ENCODE measurements at regions not wholly inside any gene's neighbourhood (a gene's known extent, or its start where the extent isn't known, plus 50 kb on each side); places are given as distances from the start of the nearest gene placed in this dataset.

DNA sequence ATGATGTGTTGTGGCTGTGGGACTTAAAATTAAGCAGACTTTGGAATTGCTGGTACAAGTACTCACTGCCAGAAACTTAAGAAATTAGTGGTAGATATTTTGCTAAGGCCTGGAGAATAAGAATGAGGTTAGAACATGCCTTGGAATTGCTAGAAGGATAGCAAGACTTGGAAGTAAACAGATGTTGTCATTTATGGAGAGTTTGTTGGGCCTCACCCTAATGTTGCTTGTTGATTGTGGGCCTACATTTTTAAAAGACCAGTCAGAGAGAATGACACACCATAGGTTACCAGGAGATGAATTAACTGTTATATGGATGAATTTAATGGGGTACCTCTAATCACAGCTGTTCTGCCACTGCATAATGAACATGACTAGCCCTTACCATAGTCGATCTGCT is 120.1 kb upstream of the GAS1 start:
- no CpG with 5 or more reads among the region's 1 CpG for WGBS (ENCODE audit: insufficient coverage, insufficient read length)
- no peaks in the 10 kb centered on the region; the same call in 1 of the 2 replicates for H3K9me3 ChIP-seq (ENCODE audit: control insufficient read depth, insufficient read depth, low read length)
- DNase-seq (ENCODE audit: low read depth, low spot score): no peak
- H3K4me3 ChIP-seq (ENCODE audit: low read length): no peak overlapping the region
- no peaks in the 10 kb centered on the region for H3K27me3 ChIP-seq (ENCODE audit: control insufficient read depth, insufficient read depth, low read length)
- H3K27ac ChIP-seq (ENCODE audit: low read length): no peak overlapping the region
- H3K36me3 ChIP-seq (ENCODE audit: control insufficient read depth, insufficient read depth, low read length): no peaks in the 10 kb centered on the region
- H3K4me1 ChIP-seq (ENCODE audit: control insufficient read depth, insufficient read depth, low read length): no peaks in the 10 kb centered on the region

DNA sequence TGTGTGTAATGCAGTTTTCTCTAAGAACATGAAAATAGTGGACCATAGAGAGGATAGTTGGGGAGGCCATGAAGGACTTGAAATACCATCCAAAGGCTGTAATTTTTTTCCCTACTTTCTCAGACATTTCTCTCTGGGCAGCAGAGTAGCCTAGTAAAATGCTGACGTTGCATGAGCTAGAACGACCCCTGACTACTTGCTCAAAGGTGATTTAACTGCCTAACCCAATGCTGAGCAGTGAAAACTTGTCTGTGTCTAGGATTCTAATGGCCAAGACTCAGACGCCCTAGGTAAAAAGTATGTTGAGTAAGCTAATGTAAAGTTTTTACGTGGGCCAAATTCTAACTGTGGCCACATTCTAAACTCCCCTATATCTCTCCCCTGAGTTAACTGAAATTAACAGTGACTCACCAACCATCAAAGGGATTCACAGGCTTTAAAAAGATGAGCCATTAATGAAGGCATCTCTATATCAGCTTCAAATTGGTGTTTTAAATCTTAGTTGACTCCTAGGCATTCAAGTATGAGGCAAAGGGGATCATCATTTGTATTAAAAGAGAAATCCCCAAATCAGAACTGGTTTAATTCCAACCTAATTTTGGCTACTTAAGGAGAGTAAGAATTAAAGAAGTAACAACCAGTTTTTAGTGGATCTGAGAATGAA is 121.0 kb upstream of the GAS1 start:
- Histone ChIP-seq H3K4me1 (ENCODE audit: control insufficient read depth, insufficient read depth, low read length) (no peaks in the 10 kb centered on the region), H3K27me3 (ENCODE audit: control insufficient read depth, insufficient read depth, low read length) (no peaks in the 10 kb centered on the region), H3K9me3 (ENCODE audit: control insufficient read depth, insufficient read depth, low read length) (no peaks in the 10 kb centered on the region; the same call in 1 of the 2 replicates), H3K27ac (ENCODE audit: low read length) (no peak overlapping the region), H3K36me3 (ENCODE audit: control insufficient read depth, insufficient read depth, low read length) (no peaks in the 10 kb centered on the region), H3K4me3 (ENCODE audit: low read length) (no peak overlapping the region)
- WGBS (ENCODE audit: insufficient coverage, insufficient read length): no CpG with 5 or more reads among the region's 4 CpGs
- no peak for DNase-seq (ENCODE audit: low read depth, low spot score)

DNA sequence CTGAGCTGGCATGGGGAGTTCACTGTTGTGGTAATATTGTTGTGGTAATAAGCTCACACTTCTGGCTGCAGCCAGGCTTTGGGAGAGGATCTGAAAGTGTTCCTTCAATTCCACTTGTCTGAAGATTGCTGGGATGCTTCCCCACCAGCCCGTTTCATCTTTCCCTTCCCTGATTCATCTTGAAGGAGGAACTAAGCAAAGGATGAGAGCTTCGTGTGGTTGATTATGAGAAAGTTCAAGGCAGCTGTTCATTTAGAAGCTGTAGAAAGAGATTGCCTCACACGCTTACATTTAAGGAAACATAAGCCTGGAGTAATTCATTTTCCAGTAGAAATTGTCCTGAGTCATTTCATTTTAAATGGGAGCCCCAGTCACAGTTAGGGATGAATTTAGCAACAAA is 122.4 kb upstream of the GAS1 start:
- no CpG with 5 or more reads among the region's 3 CpGs for WGBS (ENCODE audit: insufficient coverage, insufficient read length)
- Histone ChIP-seq H3K4me3 (ENCODE audit: low read length) (no peak overlapping the region), H3K4me1 (ENCODE audit: control insufficient read depth, insufficient read depth, low read length) (no peaks in the 10 kb centered on the region), H3K9me3 (ENCODE audit: control insufficient read depth, insufficient read depth, low read length) (no peaks in the 10 kb centered on the region), H3K27me3 (ENCODE audit: control insufficient read depth, insufficient read depth, low read length) (no peaks in the 10 kb centered on the region), H3K36me3 (ENCODE audit: control insufficient read depth, insufficient read depth, low read length) (no peaks in the 10 kb centered on the region), H3K27ac (ENCODE audit: low read length) (no peak overlapping the region)
- no peak for DNase-seq (ENCODE audit: low read depth, low spot score)

DNA sequence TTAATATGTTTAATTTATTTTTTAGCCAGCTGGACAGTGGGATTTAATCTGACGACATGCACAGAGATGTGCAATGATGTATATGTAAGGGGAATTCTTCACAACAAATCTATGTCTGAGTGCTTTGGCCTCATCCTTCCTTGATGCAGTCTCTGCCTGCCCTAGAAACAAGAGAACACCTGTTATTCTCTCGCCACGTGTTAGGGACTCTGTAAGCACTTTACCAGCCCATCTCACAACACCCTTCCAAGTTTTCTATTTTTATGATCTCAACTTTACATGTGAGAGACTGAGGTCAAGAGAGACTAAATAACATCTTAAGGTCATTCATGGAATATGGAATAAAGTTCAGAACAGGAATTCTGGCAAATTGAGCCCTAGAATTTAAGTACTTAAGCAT is 123.0 kb upstream of the GAS1 start:
- no peak for DNase-seq (ENCODE audit: low read depth, low spot score)

DNA sequence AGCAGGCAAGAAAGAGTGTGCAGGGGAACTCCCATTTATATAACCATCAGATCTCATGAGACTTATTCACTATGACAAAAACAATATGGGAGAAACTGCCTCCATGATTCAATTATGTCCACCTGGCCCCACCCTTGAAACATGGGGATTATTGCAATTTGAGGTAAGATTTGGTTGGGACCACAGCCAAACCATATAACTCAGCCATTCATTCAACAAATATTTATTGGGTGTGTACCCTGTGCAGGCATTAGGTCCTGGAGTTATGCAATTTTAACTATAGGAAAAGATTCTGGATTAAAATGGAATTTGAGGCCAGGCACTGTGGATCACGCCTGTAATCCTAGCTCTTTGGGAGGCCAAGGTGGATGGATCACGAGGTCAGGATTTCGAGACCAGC is 124.2 kb upstream of the GAS1 start:
- H3K27me3 ChIP-seq (ENCODE audit: control insufficient read depth, insufficient read depth, low read length): no peaks in the 10 kb centered on the region
- no peaks in the 10 kb centered on the region for H3K9me3 ChIP-seq (ENCODE audit: control insufficient read depth, insufficient read depth, low read length)
- H3K4me1 ChIP-seq (ENCODE audit: control insufficient read depth, insufficient read depth, low read length): no peaks in the 10 kb centered on the region
- no peaks in the 10 kb centered on the region for H3K36me3 ChIP-seq (ENCODE audit: control insufficient read depth, insufficient read depth, low read length)
- H3K4me3 ChIP-seq (ENCODE audit: low read length): no peak overlapping the region
- WGBS (ENCODE audit: insufficient coverage, insufficient read length): no CpG with 5 or more reads among the region's 3 CpGs
- H3K27ac ChIP-seq (ENCODE audit: low read length): no peak overlapping the region
- DNase-seq (ENCODE audit: low read depth, low spot score): no peak

More for the DNA sequence above, 123.0 kb upstream of the GAS1 start:
- H3K27ac ChIP-seq (ENCODE audit: low read length): no peak overlapping the region
- no peaks in the 10 kb centered on the region for H3K9me3 ChIP-seq (ENCODE audit: control insufficient read depth, insufficient read depth, low read length)
- no CpG with 5 or more reads among the region's 3 CpGs for WGBS (ENCODE audit: insufficient coverage, insufficient read length)
- no peaks in the 10 kb centered on the region for H3K27me3 ChIP-seq (ENCODE audit: control insufficient read depth, insufficient read depth, low read length)
- no peaks in the 10 kb centered on the region for H3K4me1 ChIP-seq (ENCODE audit: control insufficient read depth, insufficient read depth, low read length)
- H3K4me3 ChIP-seq (ENCODE audit: low read length): no peak overlapping the region
- no peaks in the 10 kb centered on the region for H3K36me3 ChIP-seq (ENCODE audit: control insufficient read depth, insufficient read depth, low read length)

DNA sequence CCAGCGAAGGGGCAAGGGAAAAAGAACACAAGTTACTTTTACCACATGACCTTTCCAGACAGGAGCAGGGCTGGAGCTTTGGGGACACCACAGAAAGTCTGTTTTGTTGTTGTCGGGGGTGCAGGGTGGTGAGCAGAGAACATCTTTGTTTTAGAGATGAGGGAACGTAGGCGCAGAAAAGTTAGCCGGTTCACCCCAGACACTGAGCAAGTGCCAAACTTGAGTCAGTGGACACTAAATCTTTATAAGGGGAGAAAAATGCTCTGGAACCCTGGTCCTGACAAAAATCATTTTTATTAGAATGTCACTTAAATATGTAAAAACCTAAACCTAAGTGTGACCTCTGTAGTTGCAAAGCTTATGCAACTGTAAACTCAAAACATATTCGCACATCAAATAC is 126.4 kb upstream of the GAS1 start:
- H3K36me3 ChIP-seq (ENCODE audit: control insufficient read depth, insufficient read depth, low read length): no peaks in the 10 kb centered on the region
- no peaks in the 10 kb centered on the region for H3K27me3 ChIP-seq (ENCODE audit: control insufficient read depth, insufficient read depth, low read length)
- no peak overlapping the region for H3K4me3 ChIP-seq (ENCODE audit: low read length)
- H3K4me1 ChIP-seq (ENCODE audit: control insufficient read depth, insufficient read depth, low read length): no peaks in the 10 kb centered on the region
- no peak overlapping the region for H3K27ac ChIP-seq (ENCODE audit: low read length)
- 100% methylated on average over 1 of the region's 6 CpGs for WGBS (ENCODE audit: insufficient coverage, insufficient read length)
- H3K9me3 ChIP-seq (ENCODE audit: control insufficient read depth, insufficient read depth, low read length): no peaks in the 10 kb centered on the region
- DNase-seq (ENCODE audit: low read depth, low spot score): no peak

DNA sequence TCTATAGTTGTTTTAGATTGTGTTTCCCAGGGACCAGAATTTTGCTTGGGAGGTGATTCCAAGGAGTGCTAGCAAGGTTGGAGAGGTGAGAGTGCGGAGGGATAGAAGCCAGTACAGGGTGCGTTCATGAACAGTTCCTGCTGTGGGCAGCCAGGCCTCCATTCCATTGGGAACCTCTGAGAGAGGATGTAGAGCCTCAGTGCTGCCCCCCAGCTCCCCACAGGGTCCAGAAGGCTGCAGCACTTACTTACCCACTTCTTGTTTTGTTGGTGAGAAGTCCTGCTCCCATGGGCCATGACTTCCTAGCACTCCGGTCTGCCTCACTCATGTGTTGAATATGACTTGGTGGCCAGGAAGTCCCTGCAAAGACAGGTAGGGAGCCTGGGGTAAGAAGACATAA is 128.2 kb upstream of the GAS1 start:
- H3K36me3 ChIP-seq (ENCODE audit: control insufficient read depth, insufficient read depth, low read length): no peaks in the 10 kb centered on the region
- no peaks in the 10 kb centered on the region for H3K9me3 ChIP-seq (ENCODE audit: control insufficient read depth, insufficient read depth, low read length)
- no peaks in the 10 kb centered on the region for H3K4me1 ChIP-seq (ENCODE audit: control insufficient read depth, insufficient read depth, low read length)
- H3K27ac ChIP-seq (ENCODE audit: low read length): no peak overlapping the region
- no CpG with 5 or more reads among the region's 3 CpGs for WGBS (ENCODE audit: insufficient coverage, insufficient read length)
- DNase-seq (ENCODE audit: low read depth, low spot score): peak; percentile 5
- H3K4me3 ChIP-seq (ENCODE audit: low read length): no peak overlapping the region
- H3K27me3 ChIP-seq (ENCODE audit: control insufficient read depth, insufficient read depth, low read length): no peaks in the 10 kb centered on the region

DNA sequence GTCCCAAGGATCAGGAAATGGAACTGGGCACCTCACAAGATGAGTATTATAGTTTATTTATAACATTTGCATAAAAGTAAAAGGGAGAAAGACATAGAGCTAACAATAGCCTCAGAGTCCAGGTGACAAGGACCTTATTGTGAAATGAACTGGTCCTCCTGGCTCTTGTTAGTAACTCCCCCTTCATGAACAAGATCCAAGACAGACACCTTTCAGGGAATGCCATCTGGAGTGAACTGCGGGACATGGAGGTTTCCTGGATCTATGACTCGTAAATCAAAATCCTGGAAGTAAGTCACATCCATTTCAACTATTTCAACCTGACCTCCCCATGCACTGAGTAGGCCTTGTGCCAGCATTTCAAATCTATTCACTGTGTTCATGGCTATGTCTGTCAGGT is 129.5 kb upstream of the GAS1 start:
- Histone ChIP-seq H3K27me3 (ENCODE audit: control insufficient read depth, insufficient read depth, low read length) (no peaks in the 10 kb centered on the region), H3K4me3 (ENCODE audit: low read length) (no peak overlapping the region), H3K9me3 (ENCODE audit: control insufficient read depth, insufficient read depth, low read length) (no peaks in the 10 kb centered on the region), H3K27ac (ENCODE audit: low read length) (no peak overlapping the region), H3K4me1 (ENCODE audit: control insufficient read depth, insufficient read depth, low read length) (no peaks in the 10 kb centered on the region), H3K36me3 (ENCODE audit: control insufficient read depth, insufficient read depth, low read length) (no peaks in the 10 kb centered on the region)
- DNase-seq (ENCODE audit: low read depth, low spot score): no peak
- no CpG with 5 or more reads among the region's 2 CpGs for WGBS (ENCODE audit: insufficient coverage, insufficient read length)

DNA sequence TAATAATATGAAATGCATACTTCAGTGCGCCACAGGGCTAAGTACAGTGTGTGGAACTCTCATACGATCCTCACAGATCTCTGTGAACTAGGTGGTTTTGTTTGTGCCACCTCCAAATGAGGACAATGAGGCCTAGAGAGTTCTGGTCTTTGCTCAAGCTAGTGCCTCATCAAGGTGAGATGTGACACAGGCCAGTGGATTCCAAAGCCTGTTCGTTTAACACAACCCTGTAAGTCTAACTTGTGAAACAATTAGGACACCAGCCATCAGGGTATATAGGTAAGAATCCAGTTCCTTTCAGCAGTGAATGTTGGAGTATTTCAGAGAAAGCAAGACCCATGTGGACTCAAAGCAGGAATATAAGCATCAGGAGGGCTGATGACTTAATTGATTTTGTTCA is 130.7 kb upstream of the GAS1 start:
- no CpG with 5 or more reads among the region's 3 CpGs for WGBS (ENCODE audit: insufficient coverage, insufficient read length)
- Histone ChIP-seq H3K4me1 (ENCODE audit: control insufficient read depth, insufficient read depth, low read length) (no peaks in the 10 kb centered on the region), H3K27ac (ENCODE audit: low read length) (no peak overlapping the region), H3K9me3 (ENCODE audit: control insufficient read depth, insufficient read depth, low read length) (no peaks in the 10 kb centered on the region), H3K27me3 (ENCODE audit: control insufficient read depth, insufficient read depth, low read length) (no peaks in the 10 kb centered on the region), H3K4me3 (ENCODE audit: low read length) (no peak overlapping the region), H3K36me3 (ENCODE audit: control insufficient read depth, insufficient read depth, low read length) (no peaks in the 10 kb centered on the region)
- no peak for DNase-seq (ENCODE audit: low read depth, low spot score)

DNA sequence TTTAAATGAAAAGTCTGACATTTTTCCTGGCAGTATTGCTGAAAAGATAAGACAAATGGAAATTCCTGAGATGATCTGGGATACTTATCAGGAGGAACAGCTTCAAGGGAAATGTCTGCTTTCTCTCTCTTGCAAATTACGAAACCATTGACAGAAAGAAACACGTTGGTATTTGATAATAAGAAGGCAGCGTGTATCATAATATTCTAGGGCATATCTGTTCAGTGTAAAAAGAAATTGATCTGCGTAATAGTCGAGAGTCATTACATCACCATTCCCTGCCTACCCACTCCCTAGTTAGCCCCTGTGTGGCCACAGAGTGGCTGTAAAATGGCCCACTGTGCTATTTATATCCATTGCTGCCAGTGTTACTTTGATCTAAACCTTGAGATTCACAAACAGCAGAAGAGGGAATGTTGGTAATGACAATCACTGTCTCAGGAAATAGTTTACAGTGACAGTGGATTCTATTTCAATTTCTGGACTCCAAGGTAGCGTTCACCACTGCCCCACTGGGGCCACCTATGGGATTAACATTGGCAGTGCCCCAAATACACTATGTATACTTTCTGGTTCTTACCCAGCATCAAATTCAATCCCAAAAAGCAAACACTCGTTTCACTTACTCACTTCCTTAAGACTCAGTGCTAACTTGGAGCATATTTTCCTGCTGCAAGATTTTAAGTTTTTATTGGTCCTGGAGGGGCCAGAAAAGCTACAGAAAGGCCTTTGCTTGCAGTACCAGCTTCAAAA is 133.4 kb upstream of the GAS1 start:
- H3K27me3 ChIP-seq (ENCODE audit: control insufficient read depth, insufficient read depth, low read length): no peaks in the 10 kb centered on the region
- no peaks in the 10 kb centered on the region for H3K36me3 ChIP-seq (ENCODE audit: control insufficient read depth, insufficient read depth, low read length)
- no peak for DNase-seq (ENCODE audit: low read depth, low spot score)
- no peaks in the 10 kb centered on the region for H3K4me1 ChIP-seq (ENCODE audit: control insufficient read depth, insufficient read depth, low read length)
- WGBS (ENCODE audit: insufficient coverage, insufficient read length): no CpG with 5 or more reads among the region's 7 CpGs
- H3K27ac ChIP-seq (ENCODE audit: low read length): no peak overlapping the region
- H3K9me3 ChIP-seq (ENCODE audit: control insufficient read depth, insufficient read depth, low read length): no peaks in the 10 kb centered on the region
- no peak overlapping the region for H3K4me3 ChIP-seq (ENCODE audit: low read length)

DNA sequence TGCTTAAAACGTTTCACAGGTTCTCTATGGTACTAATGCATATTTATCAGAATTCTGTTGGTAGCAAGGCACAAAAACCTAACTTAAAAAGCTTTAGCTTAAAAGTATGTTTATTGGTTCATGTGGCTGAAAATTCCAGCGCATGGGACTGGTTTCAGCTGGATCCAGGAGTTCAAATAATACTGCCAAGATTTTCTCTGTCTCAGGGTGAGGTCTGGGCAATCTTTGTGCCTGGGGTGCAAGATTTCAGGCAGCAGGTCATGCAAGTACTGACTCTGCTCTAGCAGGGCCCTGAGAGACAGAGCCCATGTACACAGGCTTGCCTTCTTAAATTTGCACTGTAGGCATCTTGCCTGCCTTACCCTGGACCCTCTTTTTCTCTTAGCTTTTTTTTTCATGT is 134.2 kb upstream of the GAS1 start:
- Histone ChIP-seq H3K9me3 (ENCODE audit: control insufficient read depth, insufficient read depth, low read length) (no peaks in the 10 kb centered on the region), H3K4me3 (ENCODE audit: low read length) (no peak overlapping the region), H3K27me3 (ENCODE audit: control insufficient read depth, insufficient read depth, low read length) (no peaks in the 10 kb centered on the region), H3K27ac (ENCODE audit: low read length) (no peak overlapping the region), H3K36me3 (ENCODE audit: control insufficient read depth, insufficient read depth, low read length) (no peaks in the 10 kb centered on the region), H3K4me1 (ENCODE audit: control insufficient read depth, insufficient read depth, low read length) (no peaks in the 10 kb centered on the region)
- no CpG with 5 or more reads among the region's 2 CpGs for WGBS (ENCODE audit: insufficient coverage, insufficient read length)
- no peak for DNase-seq (ENCODE audit: low read depth, low spot score)
